ENCODE measurements at regions not wholly inside any gene's neighbourhood (a gene's known extent, or its start where the extent isn't known, plus 50 kb on each side); places are given as distances from the start of the nearest gene placed in this dataset.
A peak's percentile ranks its signal among the peaks of the same experiment; 100 is the strongest.
"Not testable (repeated sequence)": the region's sequence is repeated elsewhere in the genome, so short reads cannot be mapped to it uniquely, and the experiment has no call there.

DNA sequence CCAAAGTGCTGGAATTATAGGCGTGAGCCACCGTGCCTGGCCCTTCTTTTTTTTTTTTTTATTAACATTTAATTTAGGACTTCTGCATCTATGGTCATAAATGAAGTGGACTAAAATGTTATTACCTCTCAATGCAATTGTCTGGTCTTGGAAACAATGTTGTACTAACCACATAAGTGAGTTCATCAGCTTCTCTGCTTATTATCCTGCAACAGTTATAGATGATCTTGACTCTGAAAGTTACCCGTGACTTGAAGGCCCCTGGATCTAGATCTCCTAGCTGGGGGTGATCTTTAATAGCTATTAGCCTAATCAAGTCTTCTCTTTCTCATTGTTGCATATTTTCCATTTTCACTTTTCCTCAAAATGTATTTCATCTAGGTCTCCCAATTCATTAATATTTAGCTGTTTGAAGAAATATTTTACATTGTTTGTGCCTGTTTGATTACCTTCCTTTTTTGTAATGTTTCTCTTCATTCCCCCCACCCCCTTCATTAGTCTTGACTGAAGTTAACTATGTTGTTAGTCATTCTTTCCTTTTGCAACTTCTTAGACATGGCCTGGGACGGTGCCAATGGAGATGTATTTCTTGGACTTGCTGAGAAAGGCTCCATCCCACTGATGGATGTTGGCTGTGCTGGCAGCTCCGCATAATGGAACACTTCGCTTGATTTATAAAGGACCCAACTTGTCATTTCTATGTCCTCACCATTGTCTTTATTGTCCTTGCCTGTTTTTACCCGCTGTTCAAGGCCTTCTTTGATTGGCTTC lies 141.6 kb upstream of the RIOK3 start:
- H3K36me3 ChIP-seq (ENCODE audit: insufficient read depth, low read length) = no peaks in the 10 kb centered on the region
- H3K9me3 ChIP-seq (replicated peaks; ENCODE audit: low read length) = no peaks in the 10 kb centered on the region
- H3K9ac ChIP-seq (ENCODE audit: low read depth, low read length) = peak overlapping the region; percentile 23
- H3K4me2 ChIP-seq (ENCODE audit: low read length) = peak overlapping the region; percentile 70
- peak overlapping the region; percentile 16 for H3K4me3 ChIP-seq (ENCODE audit: low read length)
- H3K4me1 ChIP-seq (ENCODE audit: control insufficient read depth, insufficient read depth, low read length) = peaks cover 35% of the 10 kb centered on the region
- no peaks in the 10 kb centered on the region for H3K27me3 ChIP-seq (ENCODE audit: control insufficient read depth, insufficient read depth, low read length)

GRCh38 chr18:23313379-23313778 lies 139.7 kb upstream of the RIOK3 start:
- no peaks in the 10 kb centered on the region for H3K9me3 ChIP-seq (replicated peaks; ENCODE audit: low read length)
- no peak overlapping the region for H3K4me2 ChIP-seq (ENCODE audit: low read length)
- no peaks in the 10 kb centered on the region for H3K27me3 ChIP-seq (ENCODE audit: control insufficient read depth, insufficient read depth, low read length)
- no peaks in the 10 kb centered on the region for H3K36me3 ChIP-seq (ENCODE audit: insufficient read depth, low read length)
- no peak overlapping the region for H3K4me3 ChIP-seq (ENCODE audit: low read length)
- H3K9ac ChIP-seq (ENCODE audit: low read depth, low read length) = no peak overlapping the region
- peaks cover 37% of the 10 kb centered on the region for H3K4me1 ChIP-seq (ENCODE audit: control insufficient read depth, insufficient read depth, low read length)

GRCh38 chr18:23314672-23315071 lies 138.4 kb upstream of the RIOK3 start:
- no peak overlapping the region for H3K9ac ChIP-seq (ENCODE audit: low read depth, low read length)
- no peak overlapping the region for H3K4me3 ChIP-seq (ENCODE audit: low read length)
- no peaks in the 10 kb centered on the region for H3K36me3 ChIP-seq (ENCODE audit: insufficient read depth, low read length)
- no peaks in the 10 kb centered on the region for H3K27me3 ChIP-seq (ENCODE audit: control insufficient read depth, insufficient read depth, low read length)
- H3K4me2 ChIP-seq (ENCODE audit: low read length) = no peak overlapping the region
- H3K9me3 ChIP-seq (replicated peaks; ENCODE audit: low read length) = no peaks in the 10 kb centered on the region
- H3K4me1 ChIP-seq (ENCODE audit: control insufficient read depth, insufficient read depth, low read length) = peaks cover 40% of the 10 kb centered on the region

DNA sequence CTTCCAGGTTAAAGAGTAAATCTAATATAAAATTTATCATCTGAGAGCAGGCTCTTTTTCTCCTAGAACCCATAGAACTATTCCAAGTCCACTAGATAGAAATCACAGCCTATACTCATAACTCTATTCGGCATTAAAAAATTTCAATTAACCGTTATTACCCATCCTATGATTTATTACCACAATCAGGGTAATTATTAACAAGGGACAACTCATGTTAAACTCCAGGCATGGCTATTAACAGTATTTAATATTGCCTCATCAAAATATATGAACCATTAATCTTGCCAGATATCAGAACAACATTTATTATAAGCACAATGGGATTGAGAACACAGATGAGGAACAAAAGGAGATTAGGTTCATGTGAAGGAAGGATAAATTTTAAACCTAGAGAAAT lies 136.8 kb upstream of the RIOK3 start:
- Histone ChIP-seq H3K4me2 (ENCODE audit: low read length) (no peak overlapping the region), H3K27me3 (ENCODE audit: control insufficient read depth, insufficient read depth, low read length) (no peaks in the 10 kb centered on the region), H3K4me3 (ENCODE audit: low read length) (no peak overlapping the region), H3K36me3 (ENCODE audit: insufficient read depth, low read length) (no peaks in the 10 kb centered on the region), H3K9ac (ENCODE audit: low read depth, low read length) (no peak overlapping the region), H3K9me3 (replicated peaks; ENCODE audit: low read length) (no peaks in the 10 kb centered on the region), H3K4me1 (ENCODE audit: control insufficient read depth, insufficient read depth, low read length) (peaks cover 38% of the 10 kb centered on the region)

DNA sequence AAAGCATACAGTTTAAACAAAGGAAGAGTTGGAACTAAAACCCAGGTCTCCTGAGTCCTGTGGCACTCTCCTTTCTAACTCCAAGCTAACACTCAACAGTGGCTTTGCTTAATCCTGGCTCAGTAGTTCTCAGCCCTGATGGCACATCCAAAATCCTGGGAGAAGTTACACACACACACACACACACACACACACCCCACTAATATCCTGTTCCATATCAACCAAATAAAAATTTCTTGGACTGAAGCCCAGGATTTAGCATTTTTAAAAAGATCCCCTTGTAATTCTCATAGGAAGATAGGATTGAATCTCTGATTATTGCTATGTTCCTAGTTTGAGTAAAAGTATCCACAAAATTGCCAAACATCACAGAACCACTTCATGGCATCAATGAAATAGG lies 136.1 kb upstream of the RIOK3 start:
- H3K4me1 ChIP-seq (ENCODE audit: control insufficient read depth, insufficient read depth, low read length) = peaks cover 32% of the 10 kb centered on the region
- H3K4me2 ChIP-seq (ENCODE audit: low read length) = no peak overlapping the region
- no peaks in the 10 kb centered on the region for H3K36me3 ChIP-seq (ENCODE audit: insufficient read depth, low read length)
- H3K9me3 ChIP-seq (replicated peaks; ENCODE audit: low read length) = no peaks in the 10 kb centered on the region
- no peaks in the 10 kb centered on the region for H3K27me3 ChIP-seq (ENCODE audit: control insufficient read depth, insufficient read depth, low read length)
- H3K4me3 ChIP-seq (ENCODE audit: low read length) = no peak overlapping the region
- no peak overlapping the region for H3K9ac ChIP-seq (ENCODE audit: low read depth, low read length)

DNA sequence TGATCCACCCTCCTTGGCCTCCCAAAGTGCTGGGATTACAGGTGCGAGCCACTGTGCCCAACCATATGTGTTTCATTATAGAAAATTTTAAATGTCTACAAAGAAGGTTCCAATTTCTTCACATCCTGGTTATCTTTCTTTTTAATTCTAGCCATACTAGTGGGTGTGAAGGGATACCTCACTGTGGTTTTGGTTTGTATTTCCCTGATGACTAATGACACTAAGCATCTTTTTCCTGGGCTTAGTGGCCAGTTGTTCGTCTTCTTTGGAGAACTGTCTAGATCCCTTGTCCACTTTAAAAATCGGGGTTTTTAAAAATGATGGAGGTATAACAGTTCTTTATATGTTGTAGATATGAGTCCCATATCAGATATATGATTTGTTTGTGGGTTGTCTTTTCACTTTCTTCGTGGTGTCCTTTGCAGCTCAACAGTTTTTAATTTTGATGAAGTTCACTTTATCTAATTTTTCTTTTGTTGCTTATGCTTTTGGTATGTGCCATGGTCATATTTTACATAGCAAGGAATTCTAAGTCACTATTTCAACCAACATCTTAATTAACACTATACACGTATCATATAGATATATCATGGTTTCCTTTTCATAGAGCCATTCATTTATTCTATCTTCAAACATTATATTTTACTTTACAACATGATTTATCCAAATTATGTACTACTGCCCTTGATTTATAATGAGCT lies 135.0 kb upstream of the RIOK3 start:
- Histone ChIP-seq H3K9me3 (replicated peaks; ENCODE audit: low read length) (no peaks in the 10 kb centered on the region), H3K4me1 (ENCODE audit: control insufficient read depth, insufficient read depth, low read length) (peaks cover 20% of the 10 kb centered on the region), H3K4me3 (ENCODE audit: low read length) (no peak overlapping the region), H3K4me2 (ENCODE audit: low read length) (peak overlapping the region; percentile 50), H3K9ac (ENCODE audit: low read depth, low read length) (peak overlapping the region; percentile 26), H3K27me3 (ENCODE audit: control insufficient read depth, insufficient read depth, low read length) (no peaks in the 10 kb centered on the region), H3K36me3 (ENCODE audit: insufficient read depth, low read length) (no peaks in the 10 kb centered on the region)

- no peaks in the 10 kb centered on the region for H3K27me3 ChIP-seq (ENCODE audit: control insufficient read depth, insufficient read depth, low read length)
- no peak overlapping the region for H3K9ac ChIP-seq (ENCODE audit: low read depth, low read length)
- no peak overlapping the region for H3K4me3 ChIP-seq (ENCODE audit: low read length)
- H3K4me2 ChIP-seq (ENCODE audit: low read length) = no peak overlapping the region
- no peaks in the 10 kb centered on the region for H3K36me3 ChIP-seq (ENCODE audit: insufficient read depth, low read length)
- H3K4me1 ChIP-seq (ENCODE audit: control insufficient read depth, insufficient read depth, low read length) = peaks cover 19% of the 10 kb centered on the region
- H3K9me3 ChIP-seq (replicated peaks; ENCODE audit: low read length) = no peaks in the 10 kb centered on the region
Measured at GRCh38 chr18:23320709-23321236, 132.3 kb upstream of the RIOK3 start.

GRCh38 chr18:23321996-23322395 lies 131.1 kb upstream of the RIOK3 start:
- H3K9ac ChIP-seq (ENCODE audit: low read depth, low read length) = no peak overlapping the region
- no peaks in the 10 kb centered on the region for H3K9me3 ChIP-seq (replicated peaks; ENCODE audit: low read length)
- no peaks in the 10 kb centered on the region for H3K27me3 ChIP-seq (ENCODE audit: control insufficient read depth, insufficient read depth, low read length)
- H3K36me3 ChIP-seq (ENCODE audit: insufficient read depth, low read length) = no peaks in the 10 kb centered on the region
- H3K4me1 ChIP-seq (ENCODE audit: control insufficient read depth, insufficient read depth, low read length) = peaks cover 15% of the 10 kb centered on the region
- H3K4me3 ChIP-seq (ENCODE audit: low read length) = no peak overlapping the region
- H3K4me2 ChIP-seq (ENCODE audit: low read length) = no peak overlapping the region

DNA sequence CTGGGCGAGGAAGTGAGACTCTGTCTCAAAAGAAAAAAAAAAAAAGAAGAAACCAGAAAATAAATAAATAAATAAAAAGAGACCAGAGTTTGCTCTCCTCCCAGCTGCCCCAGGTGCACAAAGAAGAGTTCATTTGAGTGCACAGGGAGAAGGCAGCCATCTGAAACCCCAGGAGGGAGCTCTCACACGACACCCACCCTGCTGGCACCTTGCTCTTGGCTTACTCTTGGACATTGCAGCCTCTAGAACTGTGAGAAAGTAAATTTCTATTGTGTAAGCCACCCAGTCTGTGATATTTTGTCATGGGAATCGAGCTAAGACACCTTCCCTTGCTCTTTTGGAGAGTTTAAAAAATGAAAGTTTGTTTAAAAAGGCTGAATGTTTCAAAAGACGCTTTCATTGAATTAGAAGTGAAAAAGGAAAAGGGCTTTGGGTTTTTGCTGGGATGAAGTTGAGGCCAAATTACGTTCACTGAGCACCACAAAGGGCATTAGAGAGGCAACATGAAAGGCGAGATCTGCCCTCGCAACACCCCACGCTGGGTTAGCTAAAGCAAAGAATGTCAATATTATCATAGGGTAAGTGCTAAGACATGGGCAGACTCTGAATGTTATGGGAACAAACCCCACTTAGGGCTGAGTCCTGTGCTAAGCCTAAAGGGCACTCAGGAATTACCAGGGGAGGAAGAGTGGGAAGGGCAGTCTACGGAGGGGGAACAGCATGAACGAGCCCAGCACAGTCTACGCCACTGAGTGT lies 128.9 kb upstream of the RIOK3 start:
- H3K4me1 ChIP-seq (ENCODE audit: control insufficient read depth, insufficient read depth, low read length) = no peaks in the 10 kb centered on the region
- H3K27me3 ChIP-seq (ENCODE audit: control insufficient read depth, insufficient read depth, low read length) = no peaks in the 10 kb centered on the region
- H3K4me2 ChIP-seq (ENCODE audit: low read length) = no peak overlapping the region
- H3K9ac ChIP-seq (ENCODE audit: low read depth, low read length) = no peak overlapping the region
- no peak overlapping the region for H3K4me3 ChIP-seq (ENCODE audit: low read length)
- H3K36me3 ChIP-seq (ENCODE audit: insufficient read depth, low read length) = no peaks in the 10 kb centered on the region
- no peaks in the 10 kb centered on the region for H3K9me3 ChIP-seq (replicated peaks; ENCODE audit: low read length)

- Histone ChIP-seq H3K27me3 (ENCODE audit: control insufficient read depth, insufficient read depth, low read length) (no peaks in the 10 kb centered on the region), H3K36me3 (ENCODE audit: insufficient read depth, low read length) (no peaks in the 10 kb centered on the region), H3K4me1 (ENCODE audit: control insufficient read depth, insufficient read depth, low read length) (no peaks in the 10 kb centered on the region)
Measured at GRCh38 chr18:23324861-23325260, 128.2 kb upstream of the RIOK3 start.

DNA sequence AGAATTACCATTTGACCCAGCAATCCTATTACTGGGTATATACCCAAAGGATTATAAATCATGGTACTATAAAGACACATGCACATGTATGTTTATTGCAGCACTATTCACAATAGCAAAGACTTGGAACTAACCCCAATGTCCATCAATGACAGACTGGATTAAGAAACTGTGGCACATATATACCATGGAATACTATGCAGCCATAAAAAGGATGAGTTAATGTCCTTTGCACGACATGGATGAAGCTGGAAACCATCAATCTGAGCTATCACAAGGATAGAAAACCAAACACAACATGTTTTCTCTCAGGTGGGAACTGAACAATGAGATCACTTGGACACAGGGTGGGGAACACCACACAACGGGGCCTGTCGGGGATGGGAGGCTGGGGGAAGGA lies 123.4 kb upstream of the RIOK3 start:
- H3K27me3 ChIP-seq (ENCODE audit: control insufficient read depth, insufficient read depth, low read length); H3K9me3 ChIP-seq (replicated peaks; ENCODE audit: low read length); H3K4me3 ChIP-seq (ENCODE audit: low read length); H3K4me1 ChIP-seq (ENCODE audit: control insufficient read depth, insufficient read depth, low read length); H3K36me3 ChIP-seq (ENCODE audit: insufficient read depth, low read length); H3K4me2 ChIP-seq (ENCODE audit: low read length); H3K9ac ChIP-seq (ENCODE audit: low read depth, low read length): not testable (repeated sequence)

More at GRCh38 chr18:23324861-23325260, 128.2 kb upstream of the RIOK3 start:
- Histone ChIP-seq H3K9me3 (replicated peaks; ENCODE audit: low read length) (no peaks in the 10 kb centered on the region), H3K9ac (ENCODE audit: low read depth, low read length) (no peak overlapping the region), H3K4me2 (ENCODE audit: low read length) (no peak overlapping the region), H3K4me3 (ENCODE audit: low read length) (no peak overlapping the region)
